Esophagus squamous epithelium (tissue), 4 donors: ENCODE measurements at regions not wholly inside any gene's neighbourhood (a gene's known extent, or its start where the extent isn't known, plus 50 kb on each side); places are given as distances from the start of the nearest gene placed in this dataset.

ENCODE experiments used
- CTCF ChIP-seq, 6 experiments: fragments of 450-650 bp in 4 of 6; fragments of 200-600 bp in 2 of 6; sonication (generic) in 2 of 6; IDR thresholded peaks; one replicate each; pipeline ENCODE4 v1.5.1; 2016 to 2019; ENCODE audit warnings: antibody characterized with exemption in 6 of 6, mild to moderate bottlenecking in 4 of 6, moderate library complexity in 4 of 6
- POLR2A ChIP-seq, 4 donors: fragments of 450-650 bp; IDR thresholded peaks; one replicate each; pipeline ENCODE4 v1.6.1; 2017; ENCODE audit warnings: antibody characterized with exemption in 4 of 4, mild to moderate bottlenecking in 4 of 4, moderate library complexity in 3 of 4

GRCh38 chr4:111814961-111815360 is 330.3 kb upstream of the FAM241A start:
- TF ChIP-seq CTCF (IDR thresholded peaks at IDR 0.05) (no peak), POLR2A (IDR thresholded peaks at IDR 0.05) (no peak)
